PC-9 (cell line): ENCODE measurements at regions not wholly inside any gene's neighbourhood (a gene's known extent, or its start where the extent isn't known, plus 50 kb on each side); places are given as distances from the start of the nearest gene placed in this dataset.
A peak's percentile ranks its signal among the peaks of the same experiment; 100 is the strongest.

Experiments used
- BruUV-seq: library from RNA; stranded (reverse); fragments of 400-500 nt; replicated peaks from 2 replicates; lab custom pipeline; 2021; lab: Mats Ljungman, UMichigan
- CTCF ChIA-PET: fragments of 300-600 bp; sonication (Branson Sonifier 250); formaldehyde crosslinking; loops from one replicate; lab custom pipeline; 2022; ENCODE audit warnings: antibody characterized with exemption; lab: Charles Lee
- POLR2A ChIA-PET: fragments of 300-600 bp; sonication (Branson Sonifier 250); formaldehyde crosslinking; loops from one replicate; lab custom pipeline; 2022; ENCODE audit warnings: antibody characterized with exemption; ENCODE audit not compliant: unreplicated experiment; lab: Charles Lee
- DNase-seq, 2 experiments: peaks; one replicate each; pipeline versions ENCODE4 v3.0.0 to v3.0.0-alpha.2; 2015 to 2022; ENCODE audit warnings: mixed read lengths in 1 of 2
- H2AFZ ChIP-seq: fragments of 200-600 bp; sonication (generic); 2 replicates; pipeline ENCODE4 v1.8.1; 2017; ENCODE audit warnings: antibody characterized with exemption
- H3F3A ChIP-seq: fragments of 200-600 bp; sonication (generic); 2 replicates; pipeline ENCODE4 v1.8.1; 2017; ENCODE audit warnings: antibody characterized with exemption, mild to moderate bottlenecking, low read depth; ENCODE audit not compliant: insufficient read depth
- H3K27ac ChIP-seq: fragments of 200-600 bp; sonication (generic); 2 replicates; pipeline ENCODE4 v1.6.1; 2016; ENCODE audit warnings: mixed run types
- H3K27me3 ChIP-seq: fragments of 200-600 bp; sonication (generic); 2 replicates; pipeline ENCODE4 v1.6.1; 2016; ENCODE audit warnings: low read depth, mixed run types; ENCODE audit not compliant: insufficient read depth
- H3K36me3 ChIP-seq: fragments of 200-600 bp; sonication (generic); 2 replicates; pipeline ENCODE4 v1.6.1; 2016; ENCODE audit warnings: low read depth, mixed run types
- H3K4me1 ChIP-seq: fragments of 200-600 bp; sonication (generic); replicated peaks from 2 replicates; pipeline ENCODE4 v1.6.1; 2016; ENCODE audit warnings: mixed run types; ENCODE audit not compliant: insufficient read depth
- H3K4me2 ChIP-seq: fragments of 200-600 bp; sonication (generic); 2 replicates; pipeline ENCODE4 v1.6.1; 2017; ENCODE audit warnings: mixed run types
- H3K4me3 ChIP-seq: fragments of 200-600 bp; sonication (generic); 2 replicates; pipeline ENCODE4 v1.6.1; 2016; ENCODE audit warnings: mixed run types
- H3K79me2 ChIP-seq: fragments of 200-600 bp; sonication (generic); 2 replicates; pipeline ENCODE4 v1.6.1; 2017; ENCODE audit warnings: low read depth, mixed run types
- H3K9me2 ChIP-seq: fragments of 200-600 bp; sonication (generic); 2 replicates; pipeline ENCODE4 v1.8.1; 2017; ENCODE audit warnings: mild to moderate bottlenecking; ENCODE audit not compliant: insufficient read depth
- H3K9me3 ChIP-seq: fragments of 200-600 bp; sonication (generic); 2 replicates; pipeline ENCODE4 v1.8.1; 2016; ENCODE audit warnings: low read depth; ENCODE audit not compliant: insufficient read depth
- H4K20me1 ChIP-seq: fragments of 200-600 bp; sonication (generic); 2 replicates; pipeline ENCODE4 v1.8.1; 2017; ENCODE audit not compliant: insufficient read depth
- CTCF ChIP-seq: fragments of 200-600 bp; sonication (generic); conservative IDR thresholded peaks from 2 replicates; pipeline ENCODE4 v1.6.1; 2017; ENCODE audit warnings: mixed run types, antibody characterized with exemption, mild to moderate bottlenecking, moderate library complexity
- EZH2 ChIP-seq: fragments of 200-600 bp; sonication (generic); IDR thresholded peaks from 2 replicates; pipeline ENCODE4 v1.8.0; 2017; ENCODE audit warnings: antibody characterized with exemption, low read depth
- intact Hi-C: fragments of 100-400 bp; cut with micrococcal nuclease; formaldehyde crosslinking; loops from one replicate; pipeline ENCODE4 v1.10.0; 2022; ENCODE audit not compliant: unreplicated experiment

- Histone ChIP-seq H3K27me3 (peaks cover 41% of the 10 kb centered on the region; the same call in 1 of the 2 replicates), H3K4me2 (peak overlapping the region; percentile 56), H3K9me2 (no peaks in the 10 kb centered on the region), H3K4me3 (no peak overlapping the region; the same call in 1 of the 2 replicates), H3K9me3 (no peaks in the 10 kb centered on the region), H3K36me3 (no peaks in the 10 kb centered on the region), H3K4me1 (no peaks in the 10 kb centered on the region), H3F3A (no peaks in the 10 kb centered on the region), H3K79me2 (no peaks in the 10 kb centered on the region), H3K27ac (no peak overlapping the region), H4K20me1 (no peaks in the 10 kb centered on the region), H2AFZ (no peak overlapping the region)
- intact Hi-C loops: loop anchor here (10.0 kb wide), 1 partner anchor 248 kb away; no protein-coding TSS in a partner anchor
- CTCF ChIA-PET: interaction anchor here (0.5 to 0.7 kb wide), 3 partner anchors 285 to 1957 kb away, joined by 3 to 5 read pairs (median 3); no protein-coding TSS in a partner anchor
- DNase-seq: peak in 1 of 2 experiments; percentile 46
- POLR2A ChIA-PET: no interaction called here
- no TSS peak for BruUV-seq
- TF ChIP-seq CTCF (peak; percentile 59), EZH2 (no peak)
Observed at GRCh38 chr1:50332941-50333594, 90.2 kb downstream of the DMRTA2 start.

GRCh38 chr1:50329332-50329932 lies 93.8 kb downstream of the DMRTA2 start:
- no peak for TF ChIP-seq EZH2
- no peak for TF ChIP-seq CTCF
- no peak overlapping the region for H3K4me2 ChIP-seq
- no peaks in the 10 kb centered on the region for H3K4me1 ChIP-seq
- no peak overlapping the region for H3K4me3 ChIP-seq
- no peaks in the 10 kb centered on the region for H3K9me2 ChIP-seq
- CTCF ChIA-PET: no interaction called here
- no peaks in the 10 kb centered on the region for H3K9me3 ChIP-seq
- BruUV-seq: no TSS peak
- POLR2A ChIA-PET: no interaction called here
- no peak overlapping the region for H3K27ac ChIP-seq
- no peak for DNase-seq
- intact Hi-C loops: no loop called here
- H3F3A ChIP-seq: no peaks in the 10 kb centered on the region
- H3K36me3 ChIP-seq: no peaks in the 10 kb centered on the region
- no peak overlapping the region for H2AFZ ChIP-seq
- peaks cover 40% of the 10 kb centered on the region for H3K27me3 ChIP-seq
- no peaks in the 10 kb centered on the region for H3K79me2 ChIP-seq
- H4K20me1 ChIP-seq: no peaks in the 10 kb centered on the region

- ChIA-PET CTCF (no interaction called here), POLR2A (no interaction called here)
- Histone ChIP-seq H3K4me3 (no peak overlapping the region), H3K4me1 (no peaks in the 10 kb centered on the region), H2AFZ (no peak overlapping the region), H3K9me2 (no peaks in the 10 kb centered on the region), H3K9me3 (no peaks in the 10 kb centered on the region), H3K27ac (no peak overlapping the region), H3F3A (no peaks in the 10 kb centered on the region), H3K36me3 (no peaks in the 10 kb centered on the region), H4K20me1 (no peaks in the 10 kb centered on the region), H3K79me2 (no peaks in the 10 kb centered on the region), H3K4me2 (no peak overlapping the region), H3K27me3 (peaks cover 32% of the 10 kb centered on the region)
- no peak for DNase-seq
- intact Hi-C loops: no loop called here
- BruUV-seq: no TSS peak
- no peak for TF ChIP-seq EZH2
- TF ChIP-seq CTCF: no peak
Observed at GRCh38 chr1:50328552-50328951, 94.7 kb downstream of the DMRTA2 start.
